ENCODE measurements at regions not wholly inside any gene's neighbourhood (a gene's known extent, or its start where the extent isn't known, plus 50 kb on each side); places are given as distances from the start of the nearest gene placed in this dataset.

DNA sequence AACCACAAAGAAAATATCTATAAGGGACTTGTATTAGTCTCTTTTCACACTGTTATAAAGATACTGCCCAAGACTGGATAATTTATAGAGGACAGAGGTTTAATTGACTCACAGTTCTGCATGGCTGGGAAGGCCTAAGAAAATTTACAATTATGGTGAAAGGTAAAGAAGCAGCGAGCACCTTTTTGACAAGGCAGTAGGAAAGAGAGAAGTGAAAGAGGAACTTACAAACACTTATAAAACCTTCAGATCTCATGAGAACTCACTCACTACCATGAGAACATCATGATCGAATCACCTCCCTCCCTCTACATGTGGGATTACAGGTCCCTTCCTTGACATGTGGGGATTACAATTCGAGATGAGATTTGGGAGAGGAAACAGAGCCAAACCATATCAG lies 856.0 kb downstream of the TRAM1L1 start (continued):
- TF ChIP-seq CREB1 (CRISPR knock-in tag; IDR thresholded peaks at IDR 0.05; ENCODE audit: low read depth) (no peak), ZNF331 (CRISPR knock-in tag; IDR thresholded peaks at IDR 0.05; ENCODE audit: low read depth) (no peak)
- TF ChIP-seq, protein P1, sequence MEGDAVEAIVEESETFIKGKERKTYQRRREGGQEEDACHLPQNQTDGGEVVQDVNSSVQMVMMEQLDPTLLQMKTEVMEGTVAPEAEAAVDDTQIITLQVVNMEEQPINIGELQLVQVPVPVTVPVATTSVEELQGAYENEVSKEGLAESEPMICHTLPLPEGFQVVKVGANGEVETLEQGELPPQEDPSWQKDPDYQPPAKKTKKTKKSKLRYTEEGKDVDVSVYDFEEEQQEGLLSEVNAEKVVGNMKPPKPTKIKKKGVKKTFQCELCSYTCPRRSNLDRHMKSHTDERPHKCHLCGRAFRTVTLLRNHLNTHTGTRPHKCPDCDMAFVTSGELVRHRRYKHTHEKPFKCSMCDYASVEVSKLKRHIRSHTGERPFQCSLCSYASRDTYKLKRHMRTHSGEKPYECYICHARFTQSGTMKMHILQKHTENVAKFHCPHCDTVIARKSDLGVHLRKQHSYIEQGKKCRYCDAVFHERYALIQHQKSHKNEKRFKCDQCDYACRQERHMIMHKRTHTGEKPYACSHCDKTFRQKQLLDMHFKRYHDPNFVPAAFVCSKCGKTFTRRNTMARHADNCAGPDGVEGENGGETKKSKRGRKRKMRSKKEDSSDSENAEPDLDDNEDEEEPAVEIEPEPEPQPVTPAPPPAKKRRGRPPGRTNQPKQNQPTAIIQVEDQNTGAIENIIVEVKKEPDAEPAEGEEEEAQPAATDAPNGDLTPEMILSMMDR (conservative IDR thresholded peaks at IDR 0.05; ENCODE audit: low read depth in 2 of 2): no peak

GRCh38 chr4:116223040-116223732 lies 862.2 kb downstream of the TRAM1L1 start:
- no peaks in the 10 kb centered on the region for H3K27me3 Mint-ChIP-seq (ENCODE audit: insufficient read depth, low read depth, poor library complexity)
- no peaks in the 10 kb centered on the region for H3K36me3 Mint-ChIP-seq (ENCODE audit: low read depth)
- H3K36me3 ChIP-seq (ENCODE audit: insufficient read depth): no peaks in the 10 kb centered on the region
- H2AFZ ChIP-seq: no peak overlapping the region
- H3K4me2 ChIP-seq: no peak overlapping the region
- no peaks in the 10 kb centered on the region for H3K9me2 ChIP-seq (ENCODE audit: insufficient read depth)
- H3K27me3 ChIP-seq (ENCODE audit: insufficient read depth): peaks cover 5% of the 10 kb centered on the region; the same call in 1 of the 2 replicates
- no peak overlapping the region for H3K4me3 ChIP-seq
- DNase-seq (ENCODE audit: low spot score) (no peak), ATAC-seq (no peak)
- no peaks in the 10 kb centered on the region for H4K20me1 ChIP-seq (replicated peaks; ENCODE audit: insufficient read depth)
- peaks cover 12% of the 10 kb centered on the region for H3K4me1 Mint-ChIP-seq
- no peak overlapping the region for H3K27ac ChIP-seq (ENCODE audit: low read depth)
- H3K4me3 Mint-ChIP-seq: no peak overlapping the region
- no peak overlapping the region for H3K27ac Mint-ChIP-seq
- TF ChIP-seq, protein P2, sequence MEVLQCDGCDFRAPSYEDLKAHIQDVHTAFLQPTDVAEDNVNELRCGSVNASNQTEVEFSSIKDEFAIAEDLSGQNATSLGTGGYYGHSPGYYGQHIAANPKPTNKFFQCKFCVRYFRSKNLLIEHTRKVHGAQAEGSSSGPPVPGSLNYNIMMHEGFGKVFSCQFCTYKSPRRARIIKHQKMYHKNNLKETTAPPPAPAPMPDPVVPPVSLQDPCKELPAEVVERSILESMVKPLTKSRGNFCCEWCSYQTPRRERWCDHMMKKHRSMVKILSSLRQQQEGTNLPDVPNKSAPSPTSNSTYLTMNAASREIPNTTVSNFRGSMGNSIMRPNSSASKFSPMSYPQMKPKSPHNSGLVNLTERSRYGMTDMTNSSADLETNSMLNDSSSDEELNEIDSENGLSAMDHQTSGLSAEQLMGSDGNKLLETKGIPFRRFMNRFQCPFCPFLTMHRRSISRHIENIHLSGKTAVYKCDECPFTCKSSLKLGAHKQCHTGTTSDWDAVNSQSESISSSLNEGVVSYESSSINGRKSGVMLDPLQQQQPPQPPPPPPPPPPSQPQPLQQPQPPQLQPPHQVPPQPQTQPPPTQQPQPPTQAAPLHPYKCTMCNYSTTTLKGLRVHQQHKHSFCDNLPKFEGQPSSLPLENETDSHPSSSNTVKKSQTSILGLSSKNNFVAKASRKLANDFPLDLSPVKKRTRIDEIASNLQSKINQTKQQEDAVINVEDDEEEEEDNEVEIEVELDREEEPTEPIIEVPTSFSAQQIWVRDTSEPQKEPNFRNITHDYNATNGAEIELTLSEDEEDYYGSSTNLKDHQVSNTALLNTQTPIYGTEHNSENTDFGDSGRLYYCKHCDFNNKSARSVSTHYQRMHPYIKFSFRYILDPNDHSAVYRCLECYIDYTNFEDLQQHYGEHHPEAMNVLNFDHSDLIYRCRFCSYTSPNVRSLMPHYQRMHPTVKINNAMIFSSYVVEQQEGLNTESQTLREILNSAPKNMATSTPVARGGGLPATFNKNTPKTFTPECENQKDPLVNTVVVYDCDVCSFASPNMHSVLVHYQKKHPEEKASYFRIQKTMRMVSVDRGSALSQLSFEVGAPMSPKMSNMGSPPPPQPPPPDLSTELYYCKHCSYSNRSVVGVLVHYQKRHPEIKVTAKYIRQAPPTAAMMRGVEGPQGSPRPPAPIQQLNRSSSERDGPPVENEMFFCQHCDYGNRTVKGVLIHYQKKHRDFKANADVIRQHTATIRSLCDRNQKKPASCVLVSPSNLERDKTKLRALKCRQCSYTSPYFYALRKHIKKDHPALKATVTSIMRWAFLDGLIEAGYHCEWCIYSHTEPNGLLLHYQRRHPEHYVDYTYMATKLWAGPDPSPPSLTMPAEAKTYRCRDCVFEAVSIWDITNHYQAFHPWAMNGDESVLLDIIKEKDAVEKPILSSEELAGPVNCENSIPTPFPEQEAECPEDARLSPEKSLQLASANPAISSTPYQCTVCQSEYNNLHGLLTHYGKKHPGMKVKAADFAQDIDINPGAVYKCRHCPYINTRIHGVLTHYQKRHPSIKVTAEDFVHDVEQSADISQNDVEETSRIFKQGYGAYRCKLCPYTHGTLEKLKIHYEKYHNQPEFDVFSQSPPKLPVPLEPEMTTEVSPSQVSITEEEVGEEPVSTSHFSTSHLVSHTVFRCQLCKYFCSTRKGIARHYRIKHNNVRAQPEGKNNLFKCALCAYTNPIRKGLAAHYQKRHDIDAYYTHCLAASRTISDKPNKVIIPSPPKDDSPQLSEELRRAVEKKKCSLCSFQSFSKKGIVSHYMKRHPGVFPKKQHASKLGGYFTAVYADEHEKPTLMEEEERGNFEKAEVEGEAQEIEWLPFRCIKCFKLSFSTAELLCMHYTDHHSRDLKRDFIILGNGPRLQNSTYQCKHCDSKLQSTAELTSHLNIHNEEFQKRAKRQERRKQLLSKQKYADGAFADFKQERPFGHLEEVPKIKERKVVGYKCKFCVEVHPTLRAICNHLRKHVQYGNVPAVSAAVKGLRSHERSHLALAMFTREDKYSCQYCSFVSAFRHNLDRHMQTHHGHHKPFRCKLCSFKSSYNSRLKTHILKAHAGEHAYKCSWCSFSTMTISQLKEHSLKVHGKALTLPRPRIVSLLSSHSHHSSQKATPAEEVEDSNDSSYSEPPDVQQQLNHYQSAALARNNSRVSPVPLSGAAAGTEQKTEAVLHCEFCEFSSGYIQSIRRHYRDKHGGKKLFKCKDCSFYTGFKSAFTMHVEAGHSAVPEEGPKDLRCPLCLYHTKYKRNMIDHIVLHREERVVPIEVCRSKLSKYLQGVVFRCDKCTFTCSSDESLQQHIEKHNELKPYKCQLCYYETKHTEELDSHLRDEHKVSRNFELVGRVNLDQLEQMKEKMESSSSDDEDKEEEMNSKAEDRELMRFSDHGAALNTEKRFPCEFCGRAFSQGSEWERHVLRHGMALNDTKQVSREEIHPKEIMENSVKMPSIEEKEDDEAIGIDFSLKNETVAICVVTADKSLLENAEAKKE (CRISPR knock-in tag; IDR thresholded peaks at IDR 0.05): no peak
- TF ChIP-seq EZH2phosphoT487 (IDR thresholded peaks at IDR 0.05; ENCODE audit: unreplicated experiment): no peak
- TF ChIP-seq ZNF331 (CRISPR knock-in tag; IDR thresholded peaks at IDR 0.05; ENCODE audit: low read depth): no peak
- no peak for TF ChIP-seq ZNF114 (CRISPR knock-in tag; IDR thresholded peaks at IDR 0.05)
- TF ChIP-seq STAT1 (IDR thresholded peaks at IDR 0.05; ENCODE audit: unreplicated experiment): no peak
- TF ChIP-seq, protein P1 (conservative IDR thresholded peaks at IDR 0.05; ENCODE audit: low read depth in 2 of 2): no peak
- no peak for TF ChIP-seq EZH2 (IDR thresholded peaks at IDR 0.05; ENCODE audit: low read depth, unreplicated experiment)
- no peaks in the 10 kb centered on the region for H3K4me1 ChIP-seq (ENCODE audit: insufficient read depth)
- H3K9me3 Mint-ChIP-seq: no peaks in the 10 kb centered on the region
- no peaks in the 10 kb centered on the region for H3K79me2 ChIP-seq (replicated peaks; ENCODE audit: insufficient read depth)
- no peaks in the 10 kb centered on the region for H3F3A ChIP-seq (replicated peaks; ENCODE audit: low read depth)

Measured in GM23338 (cell line).